HG03571 (cell line): ENCODE measurements at regions not wholly inside any gene's neighbourhood (a gene's known extent, or its start where the extent isn't known, plus 50 kb on each side); places are given as distances from the start of the nearest gene placed in this dataset.
"Not testable (repeated sequence)": the region's sequence is repeated elsewhere in the genome, so short reads cannot be mapped to it uniquely, and the experiment has no call there.

Experiments
- ATAC-seq: cut with Tn5 transposase; IDR thresholded peaks from one replicate; pipeline ENCODE4 v1.9.1; 2021; ENCODE audit not compliant: unreplicated experiment

GRCh38 chr2:71961289-71962027, 186.2 kb downstream of the CYP26B1 start:
- no peak for ATAC-seq

GRCh38 chr2:71959494-71959893, 188.2 kb downstream of the CYP26B1 start:
- ATAC-seq, result no peak

- not testable (repeated sequence) for ATAC-seq
These were observed 189.2 kb downstream of the CYP26B1 start for GRCh38 chr2:71958426-71958825.

GRCh38 chr2:71952572-71953188, 195.0 kb downstream of the CYP26B1 start:
- ATAC-seq, result no peak

GRCh38 chr2:71951718-71952404, 195.8 kb downstream of the CYP26B1 start:
- no peak for ATAC-seq

GRCh38 chr2:71951083-71951468, 196.6 kb downstream of the CYP26B1 start:
- ATAC-seq, result no peak

GRCh38 chr2:71950256-71951082, 197.2 kb downstream of the CYP26B1 start:
- no peak for ATAC-seq

- ATAC-seq, result no peak
These were observed 198.2 kb downstream of the CYP26B1 start for GRCh38 chr2:71949537-71949798.

- no peak for ATAC-seq
These were observed 198.7 kb downstream of the CYP26B1 start for GRCh38 chr2:71948781-71949536.

GRCh38 chr2:71947809-71948208, 199.9 kb downstream of the CYP26B1 start:
- no peak for ATAC-seq

GRCh38 chr2:71945603-71945959, 202.1 kb downstream of the CYP26B1 start:
- ATAC-seq, result no peak

GRCh38 chr2:71944806-71945602, 202.7 kb downstream of the CYP26B1 start:
- ATAC-seq, result no peak

- no peak for ATAC-seq
These were observed 203.5 kb downstream of the CYP26B1 start for GRCh38 chr2:71944183-71944550.

GRCh38 chr2:71943238-71944182, 204.2 kb downstream of the CYP26B1 start:
- ATAC-seq, result no peak

- ATAC-seq, result no peak
These were observed 205.7 kb downstream of the CYP26B1 start for GRCh38 chr2:71941726-71942525.

- no peak for ATAC-seq
These were observed 207.0 kb downstream of the CYP26B1 start for GRCh38 chr2:71940695-71941094.

GRCh38 chr2:71939588-71940535, 207.8 kb downstream of the CYP26B1 start:
- no peak for ATAC-seq
